Transverse colon (tissue), 1 donor: ENCODE measurements at regions not wholly inside any gene's neighbourhood (a gene's known extent, or its start where the extent isn't known, plus 50 kb on each side); places are given as distances from the start of the nearest gene placed in this dataset.

ENCODE experiments used
- EP300 ChIP-seq: sonication (generic); formaldehyde crosslinking; IDR thresholded peaks from one replicate; pipeline ENCODE4 v1.6.1; 2017; ENCODE audit warnings: antibody characterized with exemption, low read depth
- POLR2A ChIP-seq: fragments of 450-650 bp; IDR thresholded peaks from one replicate; pipeline ENCODE4 v1.6.1; 2016; ENCODE audit warnings: antibody characterized with exemption, mild to moderate bottlenecking, moderate library complexity

DNA sequence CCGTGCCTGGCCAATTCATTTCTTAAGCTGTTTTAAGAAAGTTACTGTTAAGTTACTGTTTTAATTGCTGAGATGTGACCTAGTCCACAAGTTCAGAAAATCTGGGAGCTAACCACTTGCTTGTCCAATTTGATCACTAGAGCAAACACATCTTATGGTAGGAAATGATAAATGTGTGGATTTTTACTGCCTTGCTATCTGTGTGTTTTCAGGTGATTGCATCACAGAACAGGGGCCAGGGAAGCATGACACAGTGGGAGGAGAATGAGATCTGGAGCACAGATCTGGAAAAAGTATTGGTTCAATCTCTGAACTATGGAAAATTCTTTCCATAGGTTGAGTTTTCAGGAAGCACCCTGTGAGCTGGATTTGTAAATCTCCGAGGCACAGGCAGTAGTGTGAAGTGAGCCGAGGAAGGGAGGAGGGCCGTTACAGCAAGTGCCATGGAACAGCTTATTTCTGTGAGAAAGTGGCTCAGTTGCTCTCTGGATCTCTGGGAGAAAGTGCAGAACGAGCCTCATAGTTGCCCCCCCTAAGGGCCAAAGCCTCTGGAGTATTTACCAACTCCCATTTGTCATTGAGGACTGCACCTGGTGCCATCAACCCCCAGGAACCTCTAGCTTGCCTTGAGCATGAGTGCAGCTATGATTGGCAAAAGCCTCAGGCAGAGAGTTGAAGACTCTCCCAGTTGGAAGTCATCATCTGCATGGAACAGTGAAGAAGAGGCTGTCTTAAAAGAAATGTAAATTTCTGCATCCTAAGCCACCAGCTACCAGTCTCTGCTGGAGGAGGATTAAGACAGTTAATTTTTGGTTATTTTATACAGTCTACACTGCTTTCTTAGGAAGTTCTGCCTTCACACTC, 161.8 kb upstream of the CLINT1 start:
- TF ChIP-seq EP300 (no peak), POLR2A (no peak)
